SJSA1 (cell line): ENCODE measurements at regions not wholly inside any gene's neighbourhood (a gene's known extent, or its start where the extent isn't known, plus 50 kb on each side); places are given as distances from the start of the nearest gene placed in this dataset.
"Not testable (repeated sequence)": the region's sequence is repeated elsewhere in the genome, so short reads cannot be mapped to it uniquely, and the experiment has no call there.

Source experiments
- DNase-seq, 2 experiments: peaks; one replicate each; pipeline ENCODE4 v3.0.0-alpha.2; 2015 to 2020; ENCODE audit warnings: low spot score in 2 of 2, low read depth in 1 of 2
- H3K27ac ChIP-seq: fragments of 250-450 bp; sonication (Bioruptor Pico); 2 replicates; pipeline ENCODE4 v1.5.1; 2020; ENCODE audit warnings: mild to moderate bottlenecking, moderate library complexity
- H3K27me3 ChIP-seq: fragments of 250-450 bp; sonication (Bioruptor Pico); replicated peaks from 2 replicates; pipeline ENCODE4 v1.5.1; 2020; ENCODE audit warnings: mild to moderate bottlenecking, moderate library complexity
- H3K36me3 ChIP-seq: fragments of 250-450 bp; sonication (Bioruptor Pico); 2 replicates; pipeline ENCODE4 v1.5.1; 2020; ENCODE audit warnings: mild to moderate bottlenecking
- H3K4me1 ChIP-seq: fragments of 250-450 bp; sonication (Bioruptor Pico); replicated peaks from 2 replicates; pipeline ENCODE4 v1.6.1; 2021; ENCODE audit warnings: mild to moderate bottlenecking
- H3K4me3 ChIP-seq: fragments of 250-450 bp; sonication (Bioruptor Pico); 2 replicates; pipeline ENCODE4 v1.5.1; 2020; ENCODE audit warnings: mild to moderate bottlenecking
- H3K9me3 ChIP-seq: fragments of 250-450 bp; sonication (Bioruptor Pico); replicated peaks from 2 replicates; pipeline ENCODE4 v1.5.1; 2020; ENCODE audit warnings: mild to moderate bottlenecking

- no peaks in the 10 kb centered on the region for H3K9me3 ChIP-seq
- H3K4me3 ChIP-seq = no peak overlapping the region
- no peak for DNase-seq
- no peaks in the 10 kb centered on the region for H3K36me3 ChIP-seq
- no peak overlapping the region for H3K27ac ChIP-seq
- H3K4me1 ChIP-seq = peaks cover under 1% of the 10 kb centered on the region; the same call in 1 of the 2 replicates
- H3K27me3 ChIP-seq = no peaks in the 10 kb centered on the region
Measured at GRCh38 chr10:105592468-105592867, 951.4 kb downstream of the SORCS3 start.

DNA sequence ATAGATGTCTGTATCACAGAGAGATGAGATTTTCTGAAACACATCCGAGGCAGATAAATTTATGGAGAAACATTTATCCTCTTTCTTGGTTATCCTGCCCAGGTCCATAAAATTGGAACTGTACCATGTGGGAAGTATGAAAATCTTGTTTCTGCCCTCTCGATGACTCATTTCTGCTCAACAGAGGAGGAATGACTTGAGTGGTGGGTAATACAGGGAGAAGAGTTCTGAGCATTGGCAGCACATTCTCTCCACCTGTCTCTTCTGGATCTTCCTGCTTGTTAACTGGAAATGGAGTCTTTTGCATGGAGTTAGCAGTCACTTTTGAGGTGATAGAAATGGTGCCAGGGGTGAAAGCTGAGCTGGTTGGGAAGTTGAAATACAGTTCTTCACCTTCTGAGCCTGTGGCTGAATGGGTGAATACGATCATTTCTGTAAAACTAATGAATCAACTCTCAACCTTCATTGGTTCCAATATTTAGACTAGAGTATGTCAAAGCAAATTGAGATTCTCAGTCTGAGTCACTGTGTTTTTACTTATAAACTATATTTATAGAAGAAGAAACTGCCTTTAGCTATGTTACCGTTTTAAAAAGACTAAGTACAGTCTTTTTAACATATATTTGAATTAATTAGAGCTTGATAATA is 945.5 kb downstream of the SORCS3 start:
- Histone ChIP-seq H3K36me3 (no peaks in the 10 kb centered on the region), H3K9me3 (no peaks in the 10 kb centered on the region), H3K4me1 (peaks cover 42% of the 10 kb centered on the region), H3K27ac (peak overlapping the region; percentile 98), H3K4me3 (no peak overlapping the region), H3K27me3 (no peaks in the 10 kb centered on the region)
- DNase-seq = peak in 1 of 2 experiments; percentile 69

DNA sequence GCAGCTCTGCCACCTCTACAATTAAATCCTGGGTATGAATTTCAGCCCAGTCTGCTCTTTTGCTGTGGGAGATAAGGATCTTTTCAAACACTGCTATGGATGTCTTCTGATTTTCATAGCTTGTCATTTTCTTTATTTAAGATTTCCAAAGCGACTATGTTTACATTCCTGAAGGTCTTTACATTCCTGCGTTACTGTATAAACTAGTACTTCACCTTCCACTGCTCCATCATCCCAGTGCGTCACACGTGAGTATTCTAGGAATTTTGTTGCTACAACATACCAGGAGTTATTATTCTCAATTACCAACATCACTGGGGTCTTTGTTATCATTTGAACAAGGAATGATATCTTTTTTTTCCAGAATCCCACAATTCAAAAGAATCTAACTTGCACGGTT is 944.7 kb downstream of the SORCS3 start:
- Histone ChIP-seq H3K27me3 (no peaks in the 10 kb centered on the region), H3K4me3 (no peak overlapping the region), H3K27ac (peak overlapping the region; percentile 98), H3K9me3 (no peaks in the 10 kb centered on the region), H3K36me3 (no peaks in the 10 kb centered on the region), H3K4me1 (peaks cover 50% of the 10 kb centered on the region)
- DNase-seq = peak; percentile 76 to 88

DNA sequence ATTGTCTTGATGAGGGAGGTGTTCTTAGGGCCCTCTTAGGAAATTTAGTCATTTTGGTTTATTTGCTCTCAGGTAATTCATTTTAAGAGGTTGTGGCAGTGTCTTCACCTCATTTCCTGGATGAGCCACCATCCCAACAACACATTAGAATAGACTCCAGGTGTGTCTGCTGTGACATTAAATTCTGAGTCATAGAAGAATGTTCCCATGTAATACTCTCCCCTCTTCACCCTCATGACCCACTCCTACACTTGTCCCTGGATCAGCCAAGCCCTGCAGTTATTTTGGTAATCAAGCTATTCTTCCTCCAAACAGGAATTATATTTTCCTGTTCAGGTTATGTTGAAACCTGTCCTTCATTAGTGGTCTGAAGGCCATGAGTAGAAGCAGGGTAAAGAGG is 944.1 kb downstream of the SORCS3 start:
- H3K9me3 ChIP-seq = no peaks in the 10 kb centered on the region
- no peaks in the 10 kb centered on the region for H3K27me3 ChIP-seq
- H3K4me1 ChIP-seq = peaks cover 55% of the 10 kb centered on the region
- no peak for DNase-seq
- H3K27ac ChIP-seq = peak overlapping the region; percentile 98
- H3K36me3 ChIP-seq = no peaks in the 10 kb centered on the region
- H3K4me3 ChIP-seq = no peak overlapping the region

GRCh38 chr10:105579112-105579511 is 938.0 kb downstream of the SORCS3 start:
- Histone ChIP-seq H3K27ac (no peak overlapping the region), H3K4me1 (peaks cover 28% of the 10 kb centered on the region), H3K27me3 (no peaks in the 10 kb centered on the region), H3K36me3 (no peaks in the 10 kb centered on the region), H3K4me3 (no peak overlapping the region), H3K9me3 (no peaks in the 10 kb centered on the region)
- no peak for DNase-seq

GRCh38 chr10:105577865-105578607 is 936.9 kb downstream of the SORCS3 start:
- no peak overlapping the region for H3K27ac ChIP-seq

GRCh38 chr10:105559333-105560097 is 918.4 kb downstream of the SORCS3 start:
- Histone ChIP-seq H3K36me3 (no peaks in the 10 kb centered on the region), H3K4me1 (no peaks in the 10 kb centered on the region), H3K27me3 (no peaks in the 10 kb centered on the region), H3K27ac (no peak overlapping the region), H3K4me3 (no peak overlapping the region), H3K9me3 (no peaks in the 10 kb centered on the region)
- DNase-seq = no peak

More at GRCh38 chr10:105577865-105578607, 936.9 kb downstream of the SORCS3 start:
- Histone ChIP-seq H3K4me1 (peaks cover 26% of the 10 kb centered on the region), H3K4me3 (no peak overlapping the region), H3K27me3 (no peaks in the 10 kb centered on the region), H3K9me3 (no peaks in the 10 kb centered on the region), H3K36me3 (no peaks in the 10 kb centered on the region)
- DNase-seq = no peak

DNA sequence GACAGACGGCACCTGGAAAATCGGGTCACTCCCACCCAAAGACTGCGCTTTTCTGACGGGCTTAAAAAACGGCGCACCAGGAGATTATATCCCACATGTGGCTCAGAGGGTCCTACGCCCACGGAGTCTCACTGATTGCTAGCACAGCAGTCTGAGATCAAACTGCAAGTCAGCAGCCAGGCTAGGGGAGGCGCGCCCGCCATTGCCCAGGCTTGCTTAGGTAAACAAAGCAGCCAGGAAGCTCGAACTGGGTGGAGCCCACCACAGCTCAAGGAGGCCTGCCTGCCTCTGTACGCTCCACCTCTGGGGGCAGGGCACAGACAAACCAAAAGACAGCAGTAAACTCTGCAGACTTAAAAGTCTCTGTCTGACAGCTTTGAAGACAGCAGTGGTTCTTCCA is 909.4 kb downstream of the SORCS3 start:
- not testable (repeated sequence) for H3K9me3 ChIP-seq, H3K27ac ChIP-seq, H3K4me1 ChIP-seq, H3K36me3 ChIP-seq, H3K4me3 ChIP-seq, DNase-seq, H3K27me3 ChIP-seq

- no peak overlapping the region for H3K27ac ChIP-seq
- DNase-seq = no peak
- H3K9me3 ChIP-seq = no peaks in the 10 kb centered on the region
- no peak overlapping the region for H3K4me3 ChIP-seq
- no peaks in the 10 kb centered on the region for H3K27me3 ChIP-seq
- H3K4me1 ChIP-seq = no peaks in the 10 kb centered on the region
- no peaks in the 10 kb centered on the region for H3K36me3 ChIP-seq
Measured at GRCh38 chr10:105549731-105550130, 908.6 kb downstream of the SORCS3 start.

DNA sequence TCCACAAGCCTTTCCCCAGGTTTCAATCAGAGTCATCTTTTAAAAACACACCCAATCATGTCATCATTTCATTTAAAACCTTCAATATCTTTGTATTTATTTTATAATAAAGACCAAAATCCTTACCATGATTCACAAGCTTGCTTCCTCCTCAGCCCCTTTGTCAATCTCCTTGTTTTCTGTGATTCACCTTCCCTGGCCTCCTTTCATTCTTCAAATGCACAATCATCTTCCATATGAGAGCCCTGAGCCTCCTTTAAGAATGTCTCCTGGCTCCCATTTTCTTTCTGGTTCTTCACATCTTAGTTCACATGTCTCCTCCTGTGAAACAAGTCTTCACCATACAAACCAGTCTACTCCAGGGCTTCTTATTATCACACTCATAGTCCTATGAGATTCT is 904.0 kb downstream of the SORCS3 start:
- Histone ChIP-seq H3K4me1 (no peaks in the 10 kb centered on the region), H3K27ac (no peak overlapping the region), H3K27me3 (no peaks in the 10 kb centered on the region), H3K9me3 (no peaks in the 10 kb centered on the region; the same call in 1 of the 2 replicates), H3K4me3 (no peak overlapping the region), H3K36me3 (no peaks in the 10 kb centered on the region)
- no peak for DNase-seq

- no peaks in the 10 kb centered on the region for H3K4me1 ChIP-seq
- H3K27ac ChIP-seq = no peak overlapping the region
- no peaks in the 10 kb centered on the region for H3K27me3 ChIP-seq
- H3K4me3 ChIP-seq = no peak overlapping the region
- DNase-seq = no peak
- H3K36me3 ChIP-seq = no peaks in the 10 kb centered on the region
- no peaks in the 10 kb centered on the region; the same call in 1 of the 2 replicates for H3K9me3 ChIP-seq
Measured at GRCh38 chr10:105540381-105540780, 899.3 kb downstream of the SORCS3 start.

DNA sequence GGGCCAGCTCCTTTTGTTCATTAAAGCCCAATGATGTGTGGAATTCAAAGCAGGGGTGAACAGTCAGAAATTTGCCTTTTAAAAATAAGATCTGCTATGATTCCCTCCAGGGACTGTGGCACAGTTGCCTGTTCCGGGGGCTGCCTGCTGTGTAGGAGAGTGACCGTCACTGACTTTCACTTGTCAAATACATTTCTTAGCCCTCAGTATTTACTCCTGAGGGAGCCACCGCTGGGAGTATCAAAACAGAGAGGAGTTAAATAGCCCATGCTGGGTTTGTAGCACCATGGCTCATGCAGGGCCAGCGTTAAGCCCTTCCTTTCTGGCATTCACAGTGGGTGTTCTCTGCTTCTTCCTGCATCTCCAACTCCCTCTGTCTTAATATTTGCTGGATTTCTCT is 897.8 kb downstream of the SORCS3 start:
- Histone ChIP-seq H3K9me3 (no peaks in the 10 kb centered on the region; the same call in 1 of the 2 replicates), H3K27ac (no peak overlapping the region)

DNA sequence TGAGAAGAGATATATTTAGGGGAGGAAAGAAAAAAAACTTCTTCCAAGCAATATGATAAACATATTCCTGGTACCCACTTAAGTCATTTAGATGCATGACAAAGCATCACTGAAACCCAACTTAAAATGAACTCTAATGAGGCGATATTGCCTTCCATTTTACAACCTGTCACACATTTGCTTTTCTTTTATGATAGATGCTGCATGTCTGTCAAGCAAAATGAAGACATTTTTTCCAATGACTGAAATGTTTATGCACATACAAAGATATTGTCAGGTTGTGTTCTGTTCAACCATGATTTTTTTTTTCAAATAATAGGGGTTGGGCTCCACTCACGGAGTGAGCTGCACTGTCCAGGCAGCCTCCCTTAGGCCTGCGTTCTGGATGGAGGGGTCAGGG is 894.4 kb downstream of the SORCS3 start:
- Histone ChIP-seq H3K36me3 (no peaks in the 10 kb centered on the region), H3K4me1 (no peaks in the 10 kb centered on the region), H3K4me3 (no peak overlapping the region), H3K27ac (no peak overlapping the region), H3K27me3 (no peaks in the 10 kb centered on the region), H3K9me3 (no peaks in the 10 kb centered on the region; the same call in 1 of the 2 replicates)
- no peak for DNase-seq

More for the DNA sequence above, 897.8 kb downstream of the SORCS3 start:
- H3K4me1 ChIP-seq = no peaks in the 10 kb centered on the region
- no peaks in the 10 kb centered on the region for H3K36me3 ChIP-seq
- no peaks in the 10 kb centered on the region for H3K27me3 ChIP-seq
- DNase-seq = no peak
- no peak overlapping the region for H3K4me3 ChIP-seq

DNA sequence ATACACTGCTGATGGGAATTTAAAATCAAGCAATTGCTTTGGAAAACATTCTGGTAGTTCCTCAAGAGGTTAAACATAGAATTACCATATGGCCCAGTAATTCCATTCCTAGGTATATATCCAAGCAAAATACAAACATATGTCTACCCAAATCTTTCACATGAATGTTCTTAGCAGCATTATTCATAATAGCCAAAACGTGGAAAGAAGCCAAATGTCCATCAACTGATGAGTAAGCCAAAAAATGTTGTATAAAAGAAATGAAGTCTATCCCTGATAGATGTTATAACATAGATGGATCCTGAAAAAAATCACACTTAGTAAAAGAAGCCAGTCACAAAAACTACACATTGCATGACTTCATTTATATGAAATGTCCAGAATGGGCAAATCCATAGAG is 893.0 kb downstream of the SORCS3 start:
- H3K4me1 ChIP-seq = no peaks in the 10 kb centered on the region
- no peaks in the 10 kb centered on the region for H3K9me3 ChIP-seq
- H3K4me3 ChIP-seq = no peak overlapping the region
- no peaks in the 10 kb centered on the region for H3K27me3 ChIP-seq
- DNase-seq = no peak
- H3K36me3 ChIP-seq = no peaks in the 10 kb centered on the region
- H3K27ac ChIP-seq = no peak overlapping the region
